Activated T-cell treated with anti-CD3 and anti-CD28 coated beads, Interleukin-2, amount 50 U/mL, for 1 hour (primary cell): ENCODE measurements at regions not wholly inside any gene's neighbourhood (a gene's known extent, or its start where the extent isn't known, plus 50 kb on each side); places are given as distances from the start of the nearest gene placed in this dataset.

Source experiments
- DNase-seq: peaks from one replicate; pipeline ENCODE4 v3.0.0-alpha.2; 2020

- DNase-seq, result no peak
Measured at GRCh38 chr2:172232708-172233396, 130.2 kb upstream of the DLX2 start.

DNA sequence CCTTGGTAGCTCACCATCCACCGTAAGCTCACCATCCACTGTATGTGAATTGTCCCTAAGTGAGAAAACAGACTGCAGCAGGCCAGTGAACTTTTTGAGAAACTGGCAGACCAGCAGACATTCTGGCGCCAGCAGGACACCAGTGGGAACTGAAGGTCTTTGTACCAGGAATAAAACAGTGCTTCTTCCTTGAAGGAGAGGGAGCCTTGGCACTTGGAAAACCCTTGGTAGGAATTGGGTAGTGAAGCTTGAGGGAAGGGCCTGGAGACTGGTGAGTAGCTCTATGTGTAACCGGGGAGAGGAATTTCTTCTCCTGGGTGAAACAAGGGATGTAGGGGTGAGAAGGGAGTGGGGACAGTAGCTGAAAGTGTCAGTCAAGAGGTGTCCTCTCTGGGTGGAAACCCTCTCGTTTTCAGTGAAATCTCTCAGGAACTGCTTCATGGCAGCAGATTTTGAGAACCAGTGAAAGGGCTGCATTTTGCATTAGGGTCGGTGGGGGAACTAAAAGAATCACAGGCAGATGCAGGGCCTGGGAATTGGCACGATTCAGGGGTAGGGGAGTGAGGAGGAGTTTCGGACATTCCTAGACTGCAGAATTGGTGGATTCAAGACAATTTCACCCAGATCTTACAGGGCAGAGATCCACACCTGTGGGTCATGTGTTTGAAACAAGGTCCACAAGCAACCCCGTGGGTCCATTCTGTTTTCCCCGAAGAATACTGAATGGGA lies 131.5 kb upstream of the DLX2 start:
- DNase-seq, result no peak

GRCh38 chr2:172234716-172235691 lies 132.3 kb upstream of the DLX2 start:
- DNase-seq, result peak; percentile 47

DNA sequence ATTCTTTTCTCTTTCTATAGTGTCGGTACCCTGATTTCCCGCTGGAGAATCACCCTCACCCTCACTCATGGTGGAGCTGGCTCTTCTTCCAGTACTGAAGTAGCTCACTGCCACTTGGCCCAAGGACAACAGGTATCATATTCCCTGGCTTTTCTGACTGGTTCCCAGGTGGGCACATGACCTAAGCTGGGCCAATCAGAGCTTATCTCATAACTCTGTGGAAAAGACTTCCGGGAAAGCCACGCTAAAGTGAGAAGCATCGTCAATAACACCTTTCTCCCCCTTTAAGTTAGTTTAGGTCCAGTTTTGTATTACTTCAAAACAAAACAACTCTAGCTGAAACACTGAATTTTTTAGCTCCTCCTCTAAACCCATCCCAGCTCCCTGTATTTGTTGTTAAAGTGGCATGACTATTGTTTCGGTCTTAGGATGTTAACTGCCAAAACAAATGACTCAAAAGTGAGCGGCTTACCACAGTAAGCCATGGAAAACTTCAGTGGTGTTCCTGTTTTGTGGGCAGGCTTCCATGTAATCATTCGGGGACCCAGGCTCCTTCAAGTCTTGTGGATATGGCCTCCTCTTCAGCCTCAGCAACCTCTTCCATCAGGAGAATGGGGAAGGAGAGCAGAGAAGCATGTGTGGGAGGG lies 137.4 kb upstream of the DLX2 start:
- DNase-seq, result no peak

- no peak for DNase-seq
Measured at GRCh38 chr2:172241222-172241621, 138.5 kb upstream of the DLX2 start.

- DNase-seq, result no peak
Measured at GRCh38 chr2:172242471-172242870, 139.8 kb upstream of the DLX2 start.

DNA sequence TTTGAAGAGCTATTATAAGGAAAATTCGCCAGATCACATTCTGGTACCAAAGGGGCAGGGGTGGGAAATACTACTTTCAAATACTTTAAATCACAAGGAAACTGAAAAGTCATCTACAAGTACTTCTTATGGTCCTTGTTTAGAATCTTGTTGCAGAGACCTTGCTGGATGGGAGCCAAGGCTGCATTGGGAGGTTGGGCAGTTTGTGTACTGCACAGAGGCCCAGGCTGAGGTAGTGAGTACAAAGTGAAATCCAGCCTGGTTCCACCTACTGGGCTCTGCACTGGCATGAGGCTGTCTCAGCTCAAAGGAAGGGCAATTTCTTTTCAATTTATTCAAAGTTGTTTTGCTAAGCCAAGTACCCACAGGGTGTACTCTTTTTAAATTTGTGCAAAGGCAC lies 140.3 kb upstream of the DLX2 start:
- DNase-seq, result no peak

DNA sequence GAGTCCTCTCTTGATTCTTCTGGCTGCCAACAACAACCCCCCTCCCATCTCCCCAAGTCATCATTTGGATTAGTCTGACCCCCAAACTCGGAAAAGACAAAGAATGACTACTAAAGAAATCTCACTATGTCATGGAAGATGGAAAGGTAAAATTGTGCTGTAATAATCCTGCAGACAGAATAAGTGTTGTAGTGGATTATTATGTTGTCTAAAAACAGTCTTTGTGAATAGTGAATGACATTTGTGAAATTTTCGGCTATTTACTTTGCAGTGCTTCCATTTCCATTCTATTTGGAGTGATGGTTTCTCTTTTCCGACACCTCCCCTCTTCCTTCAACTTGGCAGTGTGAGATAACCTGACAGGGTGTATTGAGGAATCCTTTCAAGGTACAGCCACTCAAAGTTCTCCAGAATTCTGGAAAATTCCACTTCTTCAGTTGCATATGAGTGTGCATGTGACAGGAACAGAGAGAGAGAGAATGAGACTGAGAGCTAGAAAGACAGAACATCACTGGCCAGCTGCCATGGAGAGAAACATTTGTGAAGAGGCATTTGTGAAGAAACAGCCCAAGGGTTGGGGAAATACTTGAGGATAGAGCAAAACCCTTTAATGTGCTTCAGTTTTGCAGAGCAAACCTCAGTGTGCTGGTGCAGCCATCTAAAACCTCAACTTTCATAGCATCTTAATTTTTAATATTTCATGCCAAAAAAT lies 141.9 kb upstream of the DLX2 start:
- no peak for DNase-seq

GRCh38 chr2:172246649-172247048 lies 143.9 kb upstream of the DLX2 start:
- no peak for DNase-seq

- DNase-seq, result no peak
Measured at GRCh38 chr2:172247203-172247602, 144.5 kb upstream of the DLX2 start.

- no peak for DNase-seq
Measured at GRCh38 chr2:172248381-172248780, 145.7 kb upstream of the DLX2 start.

GRCh38 chr2:172248785-172249187 lies 146.1 kb upstream of the DLX2 start:
- DNase-seq, result no peak

DNA sequence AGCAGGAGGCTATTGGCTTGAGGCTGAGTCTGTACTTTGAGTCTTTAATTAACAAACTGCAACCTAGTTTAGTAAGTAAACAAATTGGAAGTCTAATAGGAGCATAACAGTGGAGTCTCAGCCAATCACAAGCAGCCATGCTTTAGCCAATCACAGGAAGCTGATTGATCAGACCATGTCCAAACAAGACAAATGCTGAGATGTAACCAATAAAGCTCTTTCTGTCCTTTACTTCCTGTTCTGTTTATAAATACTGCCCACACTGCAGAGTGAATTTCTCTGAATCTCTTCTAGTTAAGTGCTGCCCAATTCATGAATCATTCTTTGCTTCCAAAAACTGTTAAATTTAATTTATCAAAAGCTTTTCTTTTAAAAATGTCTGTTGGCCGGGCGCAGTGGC lies 146.6 kb upstream of the DLX2 start:
- no peak for DNase-seq

GRCh38 chr2:172249986-172250385 lies 147.3 kb upstream of the DLX2 start:
- DNase-seq, result no peak

GRCh38 chr2:172251231-172251630 lies 148.5 kb upstream of the DLX2 start:
- no peak for DNase-seq

GRCh38 chr2:172252154-172252553 lies 149.5 kb upstream of the DLX2 start:
- DNase-seq, result no peak

DNA sequence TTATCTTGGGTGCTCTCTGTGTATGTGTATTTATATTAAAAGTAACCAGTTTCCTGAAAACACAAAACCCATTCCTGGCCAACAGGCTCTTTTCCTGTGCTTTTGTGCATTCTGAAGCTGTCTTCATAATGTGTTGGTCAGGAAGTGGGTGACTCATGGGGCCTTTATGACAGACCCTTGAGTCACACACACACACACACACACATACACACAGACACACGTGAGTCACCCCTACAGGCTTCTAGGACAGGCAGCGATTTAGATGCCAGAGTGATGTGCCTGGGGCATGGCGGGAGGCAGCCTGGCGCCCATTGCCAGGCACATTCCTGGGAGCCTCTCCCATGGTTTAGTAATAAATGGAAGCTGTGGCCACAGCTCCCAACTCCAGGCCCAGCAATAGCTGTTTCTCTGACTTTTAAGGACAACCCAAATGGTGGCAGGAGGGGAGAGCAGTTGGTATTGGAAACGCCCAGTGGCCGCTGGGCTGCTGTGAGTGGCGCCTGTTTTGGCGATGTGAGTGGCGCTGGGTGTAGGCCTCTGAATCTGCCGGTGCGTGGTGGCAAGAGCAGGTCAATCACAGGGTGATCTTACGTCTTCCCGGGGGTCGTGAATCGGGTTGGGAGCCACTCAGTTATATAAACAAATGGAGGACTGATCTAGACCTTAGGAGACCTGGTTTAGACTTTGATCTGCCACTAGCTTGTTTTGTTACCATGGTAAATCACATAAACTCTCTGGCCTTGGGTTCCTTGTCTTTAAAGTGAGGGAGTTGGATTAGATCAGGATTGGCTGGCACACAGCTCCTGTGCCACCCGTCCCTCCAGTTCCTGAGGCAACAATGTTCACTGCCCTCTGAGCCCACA lies 150.7 kb upstream of the DLX2 start:
- DNase-seq, result peak; percentile 25

GRCh38 chr2:172256886-172257285 lies 154.2 kb upstream of the DLX2 start:
- no peak for DNase-seq

GRCh38 chr2:172259827-172260226 lies 157.1 kb upstream of the DLX2 start:
- no peak for DNase-seq

- no peak for DNase-seq
Measured at GRCh38 chr2:172260336-172260735, 157.6 kb upstream of the DLX2 start.

GRCh38 chr2:172261292-172261691 lies 158.6 kb upstream of the DLX2 start:
- DNase-seq, result no peak
